DMS 273 treated with DMSO at 0.1 percent for 48 hours (cell line): ENCODE measurements at regions not wholly inside any gene's neighbourhood (a gene's known extent, or its start where the extent isn't known, plus 50 kb on each side); places are given as distances from the start of the nearest gene placed in this dataset.

Experiments used
- DNase-seq: peaks from one replicate; lab custom pipeline; 2025; lab: John Stamatoyannopoulos, UW

DNA sequence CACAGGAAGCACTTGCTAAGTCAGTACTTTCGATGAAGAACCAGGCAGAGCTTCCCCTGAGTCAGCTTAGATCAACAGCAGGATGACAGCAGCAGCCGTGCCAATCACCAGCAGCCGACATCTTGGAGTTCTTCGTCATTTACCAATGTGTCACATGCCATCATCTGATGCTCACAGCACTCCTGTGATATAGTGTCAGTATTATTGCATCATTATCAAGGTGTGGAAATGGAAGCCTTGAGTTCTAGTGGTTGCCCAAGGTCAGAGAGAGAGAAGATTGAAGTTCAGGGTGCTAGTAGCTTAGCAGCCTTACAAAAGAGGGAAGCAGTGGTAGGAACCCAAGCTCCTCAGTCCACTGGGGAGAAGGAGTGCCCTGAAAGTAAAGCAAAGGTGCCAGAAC is 331.5 kb downstream of the ZNF536 start:
- no peak for DNase-seq

- DNase-seq, result no peak
These were observed 329.0 kb downstream of the ZNF536 start for GRCh38 chr19:30701178-30701577.

DNA sequence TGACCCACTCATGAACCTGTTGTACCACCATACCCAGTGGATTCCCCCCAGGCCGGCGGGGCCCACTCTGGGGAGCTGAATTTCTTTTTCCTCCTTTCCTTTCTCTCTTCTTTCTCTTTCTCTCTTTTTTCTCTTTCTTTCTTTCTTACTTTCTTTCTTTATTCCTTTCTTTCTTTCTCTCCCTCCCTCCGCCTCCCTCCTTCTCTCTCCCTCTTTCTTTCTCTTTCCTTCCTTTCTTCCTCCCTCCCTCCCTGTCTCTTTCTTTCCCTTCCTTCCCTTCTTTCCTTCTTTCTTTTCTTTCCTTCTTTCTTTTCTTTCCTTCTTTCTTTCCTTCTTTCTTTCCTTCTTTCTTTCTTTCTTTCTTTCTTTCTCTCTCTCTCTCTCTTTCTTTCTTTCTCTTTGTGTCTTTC is 327.7 kb downstream of the ZNF536 start:
- no peak for DNase-seq

- DNase-seq, result no peak
These were observed 324.3 kb downstream of the ZNF536 start for GRCh38 chr19:30696514-30696913.

- no peak for DNase-seq
These were observed 323.1 kb downstream of the ZNF536 start for GRCh38 chr19:30695171-30695875.

DNA sequence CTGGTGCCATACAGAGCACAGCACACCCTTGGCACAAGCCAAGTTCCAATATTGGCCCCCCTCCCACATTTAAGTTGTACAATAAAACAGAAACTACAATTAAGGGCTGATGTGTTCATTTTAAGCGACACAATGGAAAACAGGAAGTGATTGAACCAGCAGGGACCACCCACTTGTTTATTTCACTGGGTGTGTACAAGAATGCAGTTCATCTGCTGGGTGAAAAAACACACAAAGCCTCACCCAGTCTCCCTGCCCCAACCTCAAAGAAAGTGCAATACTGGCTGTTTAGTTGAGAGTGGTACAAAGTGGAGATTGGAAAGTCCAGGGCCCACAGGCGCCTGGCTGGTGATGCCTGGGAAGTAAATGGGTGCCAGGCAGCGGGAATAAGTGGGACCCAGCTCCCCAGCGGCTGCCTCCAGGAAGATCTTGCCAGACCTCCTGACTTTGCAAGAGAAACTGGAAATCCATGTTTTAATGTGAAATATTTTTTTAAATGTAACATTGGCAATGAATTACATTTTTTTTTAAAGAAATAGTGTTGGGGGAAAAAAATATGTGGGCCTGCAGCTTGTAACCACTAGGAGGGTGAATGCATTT is 322.1 kb downstream of the ZNF536 start:
- no peak for DNase-seq

DNA sequence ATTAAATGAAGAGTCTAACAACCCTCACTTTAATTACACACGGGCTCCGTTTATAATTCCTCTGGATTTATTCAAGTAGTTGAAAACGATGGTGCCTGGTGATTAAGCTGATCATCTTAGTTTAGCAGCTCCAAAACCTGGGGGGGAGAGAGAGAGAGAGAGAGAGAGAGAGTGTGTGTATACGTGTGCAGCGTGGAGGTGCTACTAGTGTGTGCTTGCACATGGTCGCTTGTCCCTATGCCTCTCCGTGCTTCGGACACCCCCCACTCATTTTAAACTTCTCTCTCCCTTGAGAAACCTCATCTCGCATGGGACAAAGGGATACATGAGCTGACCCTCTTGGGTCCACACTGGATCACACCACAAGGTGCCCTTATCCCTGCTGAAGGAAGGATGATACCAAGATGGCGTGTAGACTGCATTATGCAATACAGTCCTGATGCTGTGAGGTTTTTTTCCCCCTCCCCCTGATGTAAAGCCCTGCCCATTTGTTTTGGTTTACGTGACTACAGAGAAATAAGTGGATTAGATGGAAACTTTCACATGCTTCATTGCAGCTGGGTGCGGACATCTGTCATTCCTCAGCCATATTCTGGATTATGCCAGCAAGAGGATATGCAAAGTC is 320.8 kb downstream of the ZNF536 start:
- peak; percentile 20 for DNase-seq

DNA sequence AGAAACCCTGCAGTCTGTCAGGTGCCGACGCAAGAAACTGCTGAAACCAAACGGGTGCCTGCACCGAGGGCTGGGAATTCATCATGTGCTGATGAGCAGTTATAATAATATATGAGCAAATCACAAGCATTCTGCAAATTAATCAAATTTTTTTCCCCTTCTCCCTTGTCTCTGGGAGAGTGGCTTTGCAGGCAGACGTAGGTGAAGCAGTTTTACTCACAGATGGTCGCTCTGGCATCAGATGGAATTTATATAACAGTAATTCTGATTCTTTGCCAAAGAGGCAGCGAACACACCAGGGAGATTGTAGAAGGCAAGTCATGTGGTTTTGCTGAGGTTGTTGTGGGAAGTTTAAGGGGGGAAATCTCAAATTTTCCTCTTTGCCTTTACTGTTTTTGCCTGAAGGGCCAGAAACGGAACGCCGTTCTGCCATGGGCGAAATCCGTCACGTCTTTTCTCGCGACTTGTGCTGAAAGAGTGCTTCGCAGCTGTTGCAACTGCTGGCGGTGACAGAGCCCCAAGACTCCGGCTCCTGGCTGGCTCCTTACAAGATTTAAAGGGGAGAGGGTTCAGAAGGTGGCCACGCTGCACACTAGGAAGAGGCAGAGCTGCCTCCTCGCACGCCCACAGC is 320.1 kb downstream of the ZNF536 start:
- DNase-seq, result peak; percentile 50

GRCh38 chr19:30691819-30692166 is 319.6 kb downstream of the ZNF536 start:
- DNase-seq, result no peak

DNA sequence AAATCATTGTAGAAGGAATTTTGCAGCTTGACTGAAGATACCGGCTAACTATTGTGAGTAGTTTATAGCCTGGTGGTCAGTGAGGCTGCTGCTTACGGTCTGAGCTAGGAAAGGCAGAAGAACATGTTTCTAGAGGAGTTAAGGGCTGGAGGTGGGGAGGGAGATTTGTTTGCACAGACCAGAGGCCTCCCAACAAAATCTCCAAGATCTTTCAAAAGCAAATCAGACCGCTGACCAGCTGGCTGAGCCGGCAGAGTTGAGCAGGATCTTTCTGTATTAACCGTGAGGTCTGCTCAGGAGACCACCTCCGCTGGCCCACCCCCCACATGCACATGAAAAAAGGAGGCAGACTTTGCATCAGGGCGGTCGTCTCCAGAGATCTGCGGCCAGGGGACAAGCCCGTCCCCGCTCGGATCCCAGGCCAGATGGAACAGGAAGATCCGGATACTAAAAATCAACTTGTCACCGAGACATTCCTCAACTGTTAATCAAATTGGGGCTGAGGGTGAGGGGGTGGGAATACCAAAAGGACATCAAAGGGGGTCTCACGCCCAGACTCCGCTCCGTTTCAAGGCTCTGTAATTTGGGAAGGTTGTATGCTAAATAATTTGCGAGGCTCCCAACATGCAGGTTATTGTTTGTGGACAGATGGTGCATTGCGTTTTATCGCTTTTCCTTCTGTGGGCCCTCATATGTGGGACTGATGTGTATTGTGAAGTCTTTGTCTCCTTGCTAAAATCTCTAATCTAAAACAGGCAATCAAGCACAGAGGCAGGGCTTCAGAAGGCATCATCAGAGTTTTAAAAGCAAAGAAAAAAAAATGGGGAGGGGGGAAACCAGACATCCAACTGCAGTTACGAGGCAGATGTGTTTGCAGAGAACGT is 319.0 kb downstream of the ZNF536 start:
- no peak for DNase-seq

- DNase-seq, result no peak
These were observed 318.3 kb downstream of the ZNF536 start for GRCh38 chr19:30690525-30690924.

- DNase-seq, result no peak
These were observed 317.3 kb downstream of the ZNF536 start for GRCh38 chr19:30689474-30689873.

DNA sequence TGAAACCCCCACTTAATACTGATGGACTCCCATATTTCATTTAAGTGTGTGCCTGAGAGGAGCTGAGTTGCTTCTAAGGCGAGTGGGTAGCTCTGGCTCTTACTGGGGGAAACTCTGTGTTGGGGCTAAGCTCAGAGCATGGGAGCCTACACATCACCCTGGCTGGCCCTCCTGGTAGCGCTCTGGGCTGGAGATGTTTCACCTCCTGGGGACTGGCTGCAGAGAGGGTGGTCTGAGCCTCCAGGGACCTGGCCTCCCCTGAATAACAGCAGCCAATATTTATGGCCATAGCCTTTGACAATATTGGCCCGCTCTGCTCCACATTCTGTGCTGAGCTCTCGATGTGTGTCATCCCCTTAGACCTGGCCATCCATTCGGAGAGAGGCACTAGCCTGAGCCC is 316.5 kb downstream of the ZNF536 start:
- DNase-seq, result no peak

GRCh38 chr19:30686826-30687566 is 314.8 kb downstream of the ZNF536 start:
- DNase-seq, result no peak

DNA sequence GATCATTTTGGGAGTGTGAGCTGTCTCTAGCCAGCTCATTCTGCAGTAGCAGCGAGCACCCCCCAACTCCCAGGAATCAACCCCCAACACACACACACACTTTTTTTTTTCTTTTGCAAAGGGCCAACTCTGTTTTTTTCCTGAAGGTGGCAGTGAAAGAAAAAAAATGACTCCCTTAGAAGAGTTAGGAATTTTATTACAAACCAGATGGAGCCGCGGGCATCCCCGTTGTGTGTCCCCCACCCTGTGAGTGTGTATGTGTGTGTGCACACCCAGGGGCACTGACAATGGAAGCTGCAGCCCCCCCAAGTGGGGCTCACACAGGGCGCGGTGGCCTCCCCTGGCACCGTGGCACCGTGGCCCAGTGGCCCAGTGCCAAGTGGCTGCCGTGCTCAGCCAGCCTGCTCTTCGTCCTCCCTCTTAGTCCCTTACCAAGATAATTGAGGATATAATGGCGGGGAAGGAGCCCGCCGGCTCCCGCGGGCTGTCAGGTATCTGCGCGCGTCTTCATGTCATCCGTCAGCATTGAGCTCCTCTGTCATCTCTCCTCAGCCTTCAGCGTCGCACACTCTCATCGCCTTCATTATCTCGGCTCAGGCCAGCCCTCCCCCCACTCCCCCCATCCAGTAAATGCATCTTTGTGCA is 314.1 kb downstream of the ZNF536 start:
- no peak for DNase-seq

- DNase-seq, result no peak
These were observed 313.3 kb downstream of the ZNF536 start for GRCh38 chr19:30685426-30686000.

- no peak for DNase-seq
These were observed 312.4 kb downstream of the ZNF536 start for GRCh38 chr19:30684613-30685012.

- peak; percentile 76 for DNase-seq
These were observed 310.9 kb downstream of the ZNF536 start for GRCh38 chr19:30682999-30683536.

DNA sequence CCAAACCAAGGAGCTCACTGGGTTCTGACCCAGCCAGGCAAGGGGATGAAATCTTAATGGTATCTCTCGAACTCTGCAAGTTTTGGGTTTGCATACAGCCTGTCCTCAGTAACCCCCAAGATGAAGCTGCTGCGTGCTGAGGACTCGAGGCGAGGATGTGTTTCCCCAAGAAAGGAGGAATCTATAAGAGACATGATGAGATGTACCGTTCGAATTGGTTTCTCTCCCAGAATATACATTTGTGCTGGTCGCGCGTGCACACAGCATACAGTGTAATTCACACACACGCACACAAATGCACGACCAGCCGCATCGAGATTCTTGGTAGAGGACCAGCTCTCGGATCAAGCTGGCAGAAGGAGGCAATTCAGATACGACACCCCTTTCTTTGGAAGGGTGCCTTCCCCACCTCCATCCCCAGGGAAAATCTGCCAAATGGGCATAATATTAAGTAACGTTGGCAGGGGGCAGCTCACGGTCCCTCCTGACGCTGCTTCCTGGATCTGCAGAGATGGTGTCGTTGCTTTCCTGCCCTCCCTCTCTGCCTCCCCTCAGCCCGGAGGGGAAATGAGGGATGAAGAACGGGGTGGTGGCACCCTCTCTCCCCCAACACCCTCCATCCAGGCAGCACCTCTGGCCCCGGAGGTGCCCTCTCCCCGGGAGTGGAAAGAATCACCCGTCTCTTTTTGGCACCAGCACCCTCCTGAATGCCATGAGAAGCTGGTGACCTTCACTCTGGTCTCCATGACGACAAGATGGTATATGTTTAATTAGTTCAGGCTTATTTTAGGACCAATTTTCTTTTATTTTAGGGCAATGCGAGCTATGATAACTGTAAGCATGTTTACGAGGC is 310.2 kb downstream of the ZNF536 start:
- DNase-seq, result no peak
